ENCODE measurements at regions not wholly inside any gene's neighbourhood (a gene's known extent, or its start where the extent isn't known, plus 50 kb on each side); places are given as distances from the start of the nearest gene placed in this dataset.
A peak's percentile ranks its signal among the peaks of the same experiment; 100 is the strongest.

GRCh38 chr4:217891-218290 lies 87.4 kb downstream of the ZNF732 start:
- DNase-seq (ENCODE audit: low spot score), result no peak
- H3K27ac Mint-ChIP-seq (ENCODE audit: unreplicated experiment), result no peak overlapping the region
- peaks cover 4% of the 10 kb centered on the region for H3K27me3 Mint-ChIP-seq (ENCODE audit: unreplicated experiment)
- no peaks in the 10 kb centered on the region for H3K9me3 Mint-ChIP-seq (ENCODE audit: unreplicated experiment)
- H3K4me3 Mint-ChIP-seq (ENCODE audit: unreplicated experiment), result no peak overlapping the region
- H3K36me3 Mint-ChIP-seq (ENCODE audit: low read depth, unreplicated experiment), result peaks cover 5% of the 10 kb centered on the region
- H3K4me1 Mint-ChIP-seq (ENCODE audit: unreplicated experiment), result peaks cover 17% of the 10 kb centered on the region
- TF ChIP-seq CTCF (IDR thresholded peaks at IDR 0.05; ENCODE audit: unreplicated experiment), result no peak

- H3K4me1 Mint-ChIP-seq (ENCODE audit: unreplicated experiment), result peaks cover 17% of the 10 kb centered on the region
- peaks cover 21% of the 10 kb centered on the region for H3K36me3 Mint-ChIP-seq (ENCODE audit: low read depth, unreplicated experiment)
- H3K4me3 Mint-ChIP-seq (ENCODE audit: unreplicated experiment), result peak overlapping the region; percentile 92
- peaks cover 8% of the 10 kb centered on the region for H3K27me3 Mint-ChIP-seq (ENCODE audit: unreplicated experiment)
- TF ChIP-seq CTCF (IDR thresholded peaks at IDR 0.05; ENCODE audit: unreplicated experiment), result no peak
- peak overlapping the region; percentile 61 for H3K27ac Mint-ChIP-seq (ENCODE audit: unreplicated experiment)
- no peaks in the 10 kb centered on the region for H3K9me3 Mint-ChIP-seq (ENCODE audit: unreplicated experiment)
- no peak for DNase-seq (ENCODE audit: low spot score)
Observed at GRCh38 chr4:213971-214370, 89.7 kb downstream of the ZNF718 start.
